IPS-18c (cell line): ENCODE measurements at regions not wholly inside any gene's neighbourhood (a gene's known extent, or its start where the extent isn't known, plus 50 kb on each side); places are given as distances from the start of the nearest gene placed in this dataset.

Source experiments
- H3K4me3 ChIP-seq: 2 replicates; pipeline ENCODE4 v1.7.0; 2013; ENCODE audit warnings: low read depth, mild to moderate bottlenecking, low read length, moderate library complexity; ENCODE audit not compliant: insufficient read depth
- H3K9me3 ChIP-seq: one replicate; pipeline ENCODE4 v1.6.1; 2013; ENCODE audit warnings: mild to moderate bottlenecking, low read length, moderate library complexity; ENCODE audit not compliant: control insufficient read depth, insufficient read depth

DNA sequence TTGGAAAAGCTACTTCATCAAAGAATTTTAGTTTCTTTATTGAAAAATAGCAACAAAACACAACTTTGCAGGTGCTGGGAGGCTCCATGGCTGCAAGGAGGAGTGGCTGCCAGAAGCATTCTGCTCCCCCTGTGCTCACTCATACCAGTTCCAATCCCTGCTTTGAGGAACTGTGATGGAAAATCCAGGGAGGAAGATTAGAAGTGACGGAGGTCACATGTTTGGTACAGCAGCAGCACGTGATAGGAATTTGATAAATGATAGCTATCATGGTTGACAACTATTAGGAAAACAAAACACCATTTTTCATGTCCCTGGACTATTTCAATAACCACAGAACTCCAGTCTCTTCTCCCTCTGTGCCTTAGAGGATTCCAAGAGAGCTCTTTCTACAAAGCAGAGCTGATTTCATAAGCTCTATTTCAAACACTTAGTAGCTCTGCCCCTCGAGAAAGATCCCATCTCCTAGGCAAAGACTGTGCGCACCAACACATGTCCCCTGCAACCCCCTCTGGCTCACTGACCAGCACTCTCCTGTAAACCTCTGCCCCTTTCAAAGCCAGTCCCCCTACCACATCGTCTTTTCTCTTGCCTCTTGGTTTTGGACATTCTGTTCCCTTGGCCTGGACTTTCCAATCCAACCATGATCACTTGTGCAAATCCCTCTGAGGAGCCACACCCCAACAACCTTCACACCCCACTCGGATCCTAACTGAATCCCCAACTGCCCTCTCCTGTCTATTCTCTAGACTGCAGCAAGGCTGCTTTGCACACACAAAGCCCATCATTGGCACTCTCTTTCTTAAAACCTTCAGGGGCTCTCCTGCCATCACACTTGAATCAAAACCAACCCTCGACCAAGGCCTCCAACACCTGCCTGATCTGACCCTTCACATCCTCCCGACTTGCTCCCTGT lies 352.4 kb upstream of the PKDCC start:
- Histone ChIP-seq H3K9me3 (no peaks in the 10 kb centered on the region), H3K4me3 (no peak overlapping the region)

DNA sequence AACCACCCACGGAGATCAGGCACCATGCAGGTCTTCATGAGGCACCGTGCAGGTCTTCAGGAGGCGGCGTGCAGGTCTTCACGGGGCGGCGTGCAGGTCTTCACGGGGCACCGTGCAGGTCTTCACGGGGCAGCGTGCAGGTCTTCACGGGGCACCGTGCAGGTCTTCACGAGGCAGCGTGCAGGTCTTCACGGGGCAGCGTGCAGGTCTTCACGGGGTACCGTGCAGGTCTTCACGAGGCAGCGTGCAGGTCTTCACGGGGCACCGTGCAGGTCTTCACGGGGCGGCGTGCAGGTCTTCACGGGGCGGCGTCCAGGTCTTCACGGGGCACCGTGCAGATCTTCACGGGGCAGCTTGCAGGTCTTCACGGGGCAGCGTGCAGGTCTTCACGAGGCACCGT lies 350.4 kb upstream of the PKDCC start:
- no peaks in the 10 kb centered on the region for H3K9me3 ChIP-seq
- H3K4me3 ChIP-seq: no peak overlapping the region

DNA sequence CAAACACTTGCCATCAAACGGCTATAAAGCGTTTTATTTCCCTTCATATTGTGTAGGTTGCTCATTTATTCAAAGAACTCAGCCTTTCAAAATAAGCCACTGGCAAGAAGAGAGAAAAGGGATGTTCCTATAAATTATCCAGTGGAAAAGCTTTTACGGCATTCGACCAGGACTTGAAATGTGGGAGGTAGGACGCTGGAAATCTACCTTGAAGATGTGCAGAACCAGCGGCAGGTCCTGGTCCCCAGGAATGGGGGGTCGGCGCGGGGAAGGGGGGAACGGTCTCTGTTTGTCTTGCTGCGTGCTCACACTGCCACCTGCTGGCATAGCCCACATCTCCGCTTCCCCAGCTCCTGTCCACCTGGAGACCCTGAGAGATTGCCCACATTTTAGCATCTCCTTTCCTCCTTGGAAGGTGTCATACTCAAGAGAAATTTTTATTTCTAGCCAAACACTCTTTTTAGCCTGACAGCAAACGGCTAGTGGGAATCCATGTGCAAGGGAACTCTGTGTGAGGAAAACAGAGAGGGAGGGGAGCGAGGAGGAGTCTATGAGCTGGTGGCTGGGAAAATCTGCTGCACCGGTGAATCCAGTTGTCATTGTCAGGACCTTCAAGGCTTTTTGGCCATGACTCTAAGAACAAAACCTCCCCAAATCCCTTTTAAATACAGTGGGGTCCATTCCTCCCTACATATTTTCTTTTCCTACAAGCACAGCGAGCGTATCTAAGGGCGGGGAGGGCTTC lies 349.0 kb upstream of the PKDCC start:
- Histone ChIP-seq H3K4me3 (no peak overlapping the region), H3K9me3 (no peaks in the 10 kb centered on the region)

DNA sequence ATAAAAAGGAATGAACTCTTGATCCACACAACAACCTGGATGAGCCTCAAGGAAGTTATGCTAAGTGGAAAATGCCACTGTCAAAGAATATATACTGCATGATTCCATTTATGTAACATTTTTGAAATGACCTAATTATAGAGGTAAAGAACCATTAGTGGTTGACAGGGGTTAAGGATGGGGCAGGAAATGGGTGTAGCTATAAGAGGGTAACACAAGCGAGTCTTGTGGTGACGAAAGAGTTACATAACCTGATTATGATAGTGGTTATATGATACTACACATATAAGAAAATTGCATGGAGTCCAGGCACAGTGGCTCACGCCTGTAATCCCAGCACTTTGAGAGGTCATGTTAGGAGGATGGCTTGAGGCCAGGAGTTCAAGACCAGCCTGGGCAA lies 346.6 kb upstream of the PKDCC start:
- Histone ChIP-seq H3K4me3 (no peak overlapping the region), H3K9me3 (no peaks in the 10 kb centered on the region)

DNA sequence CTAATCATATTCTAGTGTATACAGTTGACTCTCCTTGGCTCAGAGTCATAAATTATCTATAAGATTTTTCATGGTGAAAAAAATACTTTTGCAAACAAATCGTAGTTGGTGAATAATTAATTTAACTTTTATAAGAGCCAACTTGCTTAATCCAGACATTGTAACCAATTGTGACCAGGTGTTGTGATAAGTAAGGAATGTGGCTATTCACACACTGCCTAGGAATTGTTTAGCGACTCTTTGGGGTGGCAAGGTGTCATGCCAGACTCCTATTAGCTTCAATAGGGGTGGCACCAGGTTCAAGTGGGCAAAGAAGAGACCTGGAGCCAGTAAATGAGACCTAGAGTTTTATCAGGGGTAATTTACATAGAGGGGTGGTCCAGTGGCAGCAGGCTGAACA lies 344.7 kb upstream of the PKDCC start:
- Histone ChIP-seq H3K9me3 (no peaks in the 10 kb centered on the region), H3K4me3 (no peak overlapping the region)

DNA sequence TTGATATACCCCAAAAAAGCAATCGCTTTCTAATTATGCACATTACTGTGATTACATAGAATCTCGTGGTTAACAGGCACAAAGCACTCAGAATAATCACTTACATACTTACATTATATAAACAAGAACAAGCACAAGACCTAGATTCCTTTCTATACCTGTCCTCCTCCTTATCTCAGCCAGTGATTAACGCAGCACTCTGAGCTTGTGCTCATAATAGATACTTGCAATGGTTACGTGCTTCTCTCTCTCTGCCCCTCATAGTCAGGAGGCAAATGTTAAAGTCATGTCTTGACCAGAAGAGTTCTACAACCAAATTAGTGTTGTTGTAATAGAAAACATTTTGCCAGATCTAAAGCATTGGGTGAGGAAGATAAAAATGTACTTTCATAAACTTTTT lies 342.2 kb upstream of the PKDCC start:
- no peak overlapping the region for H3K4me3 ChIP-seq
- no peaks in the 10 kb centered on the region for H3K9me3 ChIP-seq

DNA sequence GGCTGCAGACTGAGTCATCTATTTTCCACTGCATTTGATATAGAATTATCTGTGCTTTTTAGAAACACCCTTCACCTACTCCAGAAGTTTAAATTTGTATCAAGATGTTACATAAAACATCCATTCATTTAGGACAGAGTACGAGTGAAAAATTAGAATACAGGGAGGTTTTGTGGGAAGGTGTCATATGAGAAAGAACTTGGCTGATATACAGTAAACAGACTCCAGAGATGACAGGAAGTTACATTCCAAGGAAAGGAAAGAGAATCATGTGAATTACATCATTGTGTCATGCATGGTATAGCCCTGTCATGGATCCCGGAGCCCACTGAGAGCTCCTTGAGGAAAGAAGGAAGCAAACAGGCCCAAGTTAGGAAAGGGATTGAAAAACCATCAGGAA lies 341.5 kb upstream of the PKDCC start:
- Histone ChIP-seq H3K4me3 (no peak overlapping the region), H3K9me3 (no peaks in the 10 kb centered on the region)

DNA sequence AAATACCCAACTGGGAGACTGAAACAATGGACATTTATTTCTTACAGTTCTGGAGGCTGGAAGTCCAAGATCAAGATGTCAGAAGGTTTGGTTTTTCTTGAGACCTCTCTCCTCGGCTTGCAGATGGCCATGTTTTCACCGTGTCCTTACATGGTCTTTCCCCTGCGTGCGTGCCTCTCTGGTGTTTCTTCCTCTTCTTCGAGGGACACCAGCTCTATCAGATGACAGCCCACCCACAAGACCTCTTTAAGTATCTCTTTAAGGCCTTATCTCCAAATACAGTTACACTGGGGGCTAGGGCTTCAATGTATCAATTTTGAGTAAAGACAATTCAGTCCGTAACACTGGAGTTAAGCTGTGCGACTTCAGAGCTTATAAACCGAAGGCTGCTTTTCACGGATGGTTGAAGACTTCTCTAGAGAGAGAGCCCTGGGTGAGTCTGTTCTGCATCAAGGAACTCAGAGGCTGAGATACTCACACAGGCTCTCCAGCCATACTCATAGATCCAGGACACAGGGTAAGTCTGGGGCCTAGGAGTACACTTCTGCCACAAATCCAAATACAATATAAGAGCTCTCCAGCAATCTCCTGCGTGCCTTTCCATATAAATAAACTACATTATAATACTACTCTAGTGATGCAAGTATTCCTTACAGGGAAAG lies 339.9 kb upstream of the PKDCC start:
- H3K9me3 ChIP-seq: no peaks in the 10 kb centered on the region

DNA sequence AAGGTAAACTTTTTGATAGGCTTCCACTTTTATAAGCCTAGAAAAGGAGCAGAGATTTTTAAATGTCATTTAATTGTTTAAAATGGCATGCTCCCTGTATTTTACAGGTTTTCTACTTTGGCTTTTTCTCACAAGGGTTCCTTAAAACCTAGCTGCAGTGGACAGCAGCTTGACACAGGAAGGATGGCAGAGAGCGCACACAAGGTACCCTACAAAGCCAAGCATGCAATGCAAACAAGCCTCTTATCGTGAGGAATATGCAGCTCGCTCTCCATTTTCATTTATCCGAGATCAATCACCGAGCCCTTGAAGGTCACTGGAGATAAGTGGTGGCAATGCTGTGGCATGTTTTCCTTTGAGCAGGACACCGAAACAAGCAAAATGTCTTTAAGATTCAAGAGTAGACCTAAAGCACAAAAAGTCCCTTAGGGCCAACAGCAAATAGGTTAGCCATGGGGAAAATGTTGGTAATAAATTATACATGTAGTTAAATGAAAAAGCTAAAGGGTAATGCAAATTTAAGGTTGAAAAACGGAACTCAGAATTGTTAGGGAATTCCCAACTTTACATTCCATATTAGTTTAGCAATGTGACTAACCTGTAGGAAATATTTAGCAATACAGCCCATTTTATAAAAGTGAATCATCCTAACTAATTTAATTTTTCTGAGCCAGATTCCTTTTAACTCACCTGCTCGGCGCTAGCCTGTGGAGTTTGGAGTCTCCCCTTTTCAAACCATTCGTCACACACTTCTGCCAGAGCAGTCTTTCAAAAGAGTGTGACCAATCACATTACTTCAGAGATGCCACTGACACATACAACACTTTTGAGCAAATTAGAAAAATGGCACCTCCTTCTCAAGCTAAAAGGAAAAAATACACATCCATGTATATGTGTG lies 337.9 kb upstream of the PKDCC start:
- H3K9me3 ChIP-seq: no peaks in the 10 kb centered on the region
- no peak overlapping the region for H3K4me3 ChIP-seq

More for the DNA sequence above, 339.9 kb upstream of the PKDCC start:
- H3K4me3 ChIP-seq: no peak overlapping the region

DNA sequence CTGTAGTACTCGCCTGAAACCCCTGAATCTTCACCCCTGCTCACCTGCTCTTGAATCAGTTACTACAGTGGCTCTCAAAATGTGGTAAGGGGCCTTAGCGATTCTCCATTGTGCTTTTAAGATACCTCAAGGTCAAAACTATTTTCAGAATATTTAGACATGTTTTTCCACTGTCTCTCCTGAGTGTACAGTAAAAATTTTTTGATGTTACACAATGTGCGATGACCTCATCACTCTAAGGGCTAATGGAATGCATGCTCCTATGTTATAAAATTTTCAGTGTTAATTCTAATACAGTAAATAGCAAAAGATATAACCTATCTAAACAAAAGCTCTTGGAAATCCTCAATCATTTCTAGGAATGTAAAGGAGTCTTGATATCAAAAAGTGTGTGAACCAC lies 336.9 kb upstream of the PKDCC start:
- Histone ChIP-seq H3K9me3 (no peaks in the 10 kb centered on the region), H3K4me3 (no peak overlapping the region)

DNA sequence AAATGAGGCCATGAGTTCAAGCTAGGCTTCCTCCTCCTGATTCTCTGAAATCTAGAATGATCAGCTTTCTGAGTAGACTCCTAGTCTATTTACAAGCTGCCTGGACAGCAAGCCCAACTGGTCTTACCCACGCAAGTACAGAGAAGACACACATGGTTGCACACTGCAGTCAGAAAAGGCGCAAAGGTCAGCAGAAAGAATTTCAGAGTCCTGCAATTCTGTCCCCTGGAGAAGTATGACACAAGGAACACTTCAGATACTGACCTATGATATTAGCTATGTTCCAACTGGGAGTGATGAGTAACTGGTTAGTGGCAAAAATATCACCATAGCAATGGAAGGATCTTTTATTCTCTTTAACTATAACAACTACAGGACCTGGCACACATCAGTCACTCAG lies 336.1 kb upstream of the PKDCC start:
- H3K4me3 ChIP-seq: no peak overlapping the region

DNA sequence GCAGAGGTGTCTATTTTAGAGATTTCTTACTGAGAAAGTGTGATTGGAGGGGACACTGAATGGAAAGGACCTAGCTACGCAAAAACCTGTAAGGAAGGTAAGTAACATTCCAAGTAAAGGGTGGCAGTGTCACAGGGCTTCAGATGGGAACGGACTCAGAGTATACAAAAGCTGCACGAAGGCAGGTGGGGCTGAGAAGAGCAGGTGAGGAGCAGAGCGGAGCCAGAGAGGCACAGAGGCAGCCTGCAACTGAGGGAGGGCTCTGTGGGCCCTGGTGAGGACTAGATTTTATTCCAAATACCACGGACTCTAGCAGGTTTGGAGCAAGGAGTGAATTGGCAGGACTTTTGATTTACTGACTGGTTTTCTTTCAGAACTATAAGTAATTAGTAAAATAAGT lies 331.3 kb upstream of the PKDCC start:
- no peaks in the 10 kb centered on the region for H3K9me3 ChIP-seq
- H3K4me3 ChIP-seq: no peak overlapping the region

More for the DNA sequence above, 336.1 kb upstream of the PKDCC start:
- H3K9me3 ChIP-seq: no peaks in the 10 kb centered on the region

DNA sequence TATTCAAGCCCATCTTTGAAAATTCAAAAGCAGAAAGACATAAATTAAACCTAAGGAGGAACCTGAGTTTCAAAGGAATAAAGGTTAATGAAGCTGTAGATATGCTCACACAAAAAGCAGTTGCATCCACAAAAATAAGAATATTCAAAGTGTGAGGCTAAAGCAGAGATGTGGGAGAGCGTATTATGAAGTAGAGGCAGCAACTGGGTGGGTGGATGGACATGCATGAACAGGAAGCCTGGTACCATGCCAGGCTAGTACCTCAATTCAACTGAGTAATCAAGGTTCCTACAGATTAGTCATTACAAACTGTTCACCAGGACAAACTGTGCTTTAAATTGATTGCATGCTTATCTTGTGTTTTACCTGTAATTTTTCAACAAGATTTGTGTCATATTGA lies 330.0 kb upstream of the PKDCC start:
- Histone ChIP-seq H3K4me3 (no peak overlapping the region), H3K9me3 (no peaks in the 10 kb centered on the region)

DNA sequence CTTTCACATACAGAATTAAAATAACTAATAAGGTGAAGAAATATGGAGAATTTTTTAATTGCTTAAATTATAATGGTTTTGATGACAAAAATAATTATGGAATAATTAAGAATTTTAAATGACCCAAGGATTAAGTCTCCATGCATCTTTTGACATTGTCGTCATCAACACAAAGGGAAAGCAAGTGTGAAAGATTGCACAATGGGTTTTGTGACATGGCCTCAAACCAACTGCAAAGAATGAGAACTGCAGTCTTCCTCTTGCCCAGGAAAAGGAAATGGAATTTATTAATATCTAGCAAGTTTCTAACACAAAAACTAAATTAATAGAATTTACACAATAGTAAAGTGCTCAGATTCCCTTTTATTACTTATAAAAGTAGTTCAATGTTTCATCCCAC lies 329.1 kb upstream of the PKDCC start:
- no peak overlapping the region for H3K4me3 ChIP-seq
- no peaks in the 10 kb centered on the region for H3K9me3 ChIP-seq

DNA sequence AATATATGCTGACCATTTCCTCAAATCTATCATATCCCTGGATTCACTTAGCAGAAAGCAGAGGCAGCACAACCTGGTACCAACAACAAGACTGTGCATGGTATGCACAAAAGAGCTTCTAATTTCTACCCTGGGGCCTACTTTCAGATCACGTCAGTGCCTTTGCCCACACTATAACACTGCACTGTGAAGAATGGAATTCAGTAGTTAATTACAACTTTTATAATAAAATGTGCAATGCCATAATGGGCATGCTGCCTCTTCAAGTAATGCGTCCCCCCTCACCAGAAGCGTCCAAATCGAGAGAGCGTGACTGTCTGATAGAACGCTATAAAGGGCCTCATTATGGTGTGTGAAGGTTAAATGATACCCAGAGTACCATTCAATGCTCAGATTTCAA lies 328.1 kb upstream of the PKDCC start:
- H3K4me3 ChIP-seq: no peak overlapping the region
- H3K9me3 ChIP-seq: no peaks in the 10 kb centered on the region

DNA sequence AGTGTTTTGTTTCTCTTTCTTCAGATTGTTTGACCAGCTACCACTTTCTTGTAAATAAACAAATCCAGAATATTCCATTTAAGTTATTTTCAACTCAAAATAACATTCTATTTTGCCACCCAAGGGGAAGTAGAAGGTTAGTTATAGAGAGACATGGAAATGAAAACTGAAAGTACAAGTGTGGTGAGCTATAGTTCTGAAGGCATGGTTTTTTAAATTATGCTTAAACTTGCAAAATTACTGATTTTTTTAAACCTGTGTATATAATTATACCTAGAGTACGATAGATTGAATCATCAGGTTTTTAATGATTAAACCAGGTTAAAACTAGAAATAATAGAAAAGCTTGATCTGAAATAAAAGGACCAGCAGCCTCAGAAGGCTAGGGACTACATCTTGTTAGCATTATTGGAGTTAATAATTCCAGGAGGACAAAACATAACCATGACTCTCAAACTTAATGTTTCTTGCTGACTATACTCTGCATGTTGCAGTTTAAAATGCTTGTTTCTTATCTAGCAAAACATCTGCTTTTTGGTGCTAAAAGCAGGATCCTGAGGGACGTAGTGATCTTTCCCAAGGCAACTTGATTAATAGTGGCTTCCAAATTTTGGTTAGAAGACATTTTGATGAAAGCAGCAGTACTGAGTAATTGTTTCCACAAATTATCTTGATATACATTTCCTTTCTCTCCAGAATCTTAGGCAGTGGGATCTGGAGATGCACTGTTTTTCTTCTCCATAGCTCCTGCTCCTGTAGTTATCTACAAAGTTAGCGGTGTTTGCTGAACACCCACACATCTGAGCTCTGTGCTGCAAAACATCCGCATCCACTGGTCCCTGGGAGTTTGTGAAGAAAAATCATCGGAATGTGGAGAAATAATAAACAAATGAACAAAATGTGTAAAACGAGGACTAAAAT lies 327.2 kb upstream of the PKDCC start:
- no peaks in the 10 kb centered on the region for H3K9me3 ChIP-seq
- H3K4me3 ChIP-seq: no peak overlapping the region
